Ovary (tissue), 3 donors: ENCODE measurements at regions not wholly inside any gene's neighbourhood (a gene's known extent, or its start where the extent isn't known, plus 50 kb on each side); places are given as distances from the start of the nearest gene placed in this dataset.

ENCODE experiments used
- POLR2A ChIP-seq: fragments of 450-650 bp; IDR thresholded peaks from one replicate; pipeline ENCODE4 v1.6.1; 2017; ENCODE audit warnings: antibody characterized with exemption, mild to moderate bottlenecking, moderate library complexity
- TF ChIP-seq, protein P1 (sequence below), 3 donors: fragments of 450-650 bp in 2 of 3; fragments of 200-600 bp in 1 of 3; IDR thresholded peaks; one replicate each; pipeline versions ENCODE4 v1.5.1 to v1.8.0; 2016 to 2022; ENCODE audit warnings: antibody characterized with exemption in 3 of 3, mild to moderate bottlenecking in 1 of 3
- donor health status: DM: no; HTN: no; CAD: no.

GRCh38 chr9:65449423-65449822 is 164.4 kb upstream of the FOXD4L5 start:
- TF ChIP-seq, protein P1, sequence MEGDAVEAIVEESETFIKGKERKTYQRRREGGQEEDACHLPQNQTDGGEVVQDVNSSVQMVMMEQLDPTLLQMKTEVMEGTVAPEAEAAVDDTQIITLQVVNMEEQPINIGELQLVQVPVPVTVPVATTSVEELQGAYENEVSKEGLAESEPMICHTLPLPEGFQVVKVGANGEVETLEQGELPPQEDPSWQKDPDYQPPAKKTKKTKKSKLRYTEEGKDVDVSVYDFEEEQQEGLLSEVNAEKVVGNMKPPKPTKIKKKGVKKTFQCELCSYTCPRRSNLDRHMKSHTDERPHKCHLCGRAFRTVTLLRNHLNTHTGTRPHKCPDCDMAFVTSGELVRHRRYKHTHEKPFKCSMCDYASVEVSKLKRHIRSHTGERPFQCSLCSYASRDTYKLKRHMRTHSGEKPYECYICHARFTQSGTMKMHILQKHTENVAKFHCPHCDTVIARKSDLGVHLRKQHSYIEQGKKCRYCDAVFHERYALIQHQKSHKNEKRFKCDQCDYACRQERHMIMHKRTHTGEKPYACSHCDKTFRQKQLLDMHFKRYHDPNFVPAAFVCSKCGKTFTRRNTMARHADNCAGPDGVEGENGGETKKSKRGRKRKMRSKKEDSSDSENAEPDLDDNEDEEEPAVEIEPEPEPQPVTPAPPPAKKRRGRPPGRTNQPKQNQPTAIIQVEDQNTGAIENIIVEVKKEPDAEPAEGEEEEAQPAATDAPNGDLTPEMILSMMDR (IDR thresholded peaks at IDR 0.05) = no peak
- no peak for TF ChIP-seq POLR2A
